ENCODE measurements at regions not wholly inside any gene's neighbourhood (a gene's known extent, or its start where the extent isn't known, plus 50 kb on each side); places are given as distances from the start of the nearest gene placed in this dataset.
"Not testable (repeated sequence)": the region's sequence is repeated elsewhere in the genome, so short reads cannot be mapped to it uniquely, and the experiment has no call there.

- TF ChIP-seq CTCF, POLR2A (IDR thresholded peaks at IDR 0.05): not testable (repeated sequence)
Observed at GRCh38 chr10:46717264-46717663, 138.3 kb downstream of the SYT15 start.

All from testis (tissue), 2 donors.